ENCODE measurements at regions not wholly inside any gene's neighbourhood (a gene's known extent, or its start where the extent isn't known, plus 50 kb on each side); places are given as distances from the start of the nearest gene placed in this dataset.

DNA sequence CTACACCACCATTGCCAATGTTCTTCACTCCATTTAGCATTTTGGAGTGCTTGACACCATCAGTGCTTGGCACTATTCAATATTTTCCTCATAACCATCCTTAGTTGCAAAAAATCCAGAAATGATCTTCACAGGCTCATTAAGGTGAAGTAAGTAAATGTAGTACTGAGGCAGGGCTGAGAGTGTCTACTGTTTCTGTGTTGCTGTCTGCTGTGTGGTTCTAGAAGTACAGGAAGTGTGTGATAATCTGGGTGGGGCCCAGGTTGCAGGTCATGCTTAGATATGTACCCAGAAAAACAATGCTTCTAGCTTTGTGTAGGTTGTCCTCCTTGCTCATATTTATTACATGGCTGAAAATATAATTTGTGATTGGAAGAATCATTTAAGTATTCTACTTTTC, 411.8 kb upstream of the CCDC179 start:
- TF ChIP-seq, protein P1, sequence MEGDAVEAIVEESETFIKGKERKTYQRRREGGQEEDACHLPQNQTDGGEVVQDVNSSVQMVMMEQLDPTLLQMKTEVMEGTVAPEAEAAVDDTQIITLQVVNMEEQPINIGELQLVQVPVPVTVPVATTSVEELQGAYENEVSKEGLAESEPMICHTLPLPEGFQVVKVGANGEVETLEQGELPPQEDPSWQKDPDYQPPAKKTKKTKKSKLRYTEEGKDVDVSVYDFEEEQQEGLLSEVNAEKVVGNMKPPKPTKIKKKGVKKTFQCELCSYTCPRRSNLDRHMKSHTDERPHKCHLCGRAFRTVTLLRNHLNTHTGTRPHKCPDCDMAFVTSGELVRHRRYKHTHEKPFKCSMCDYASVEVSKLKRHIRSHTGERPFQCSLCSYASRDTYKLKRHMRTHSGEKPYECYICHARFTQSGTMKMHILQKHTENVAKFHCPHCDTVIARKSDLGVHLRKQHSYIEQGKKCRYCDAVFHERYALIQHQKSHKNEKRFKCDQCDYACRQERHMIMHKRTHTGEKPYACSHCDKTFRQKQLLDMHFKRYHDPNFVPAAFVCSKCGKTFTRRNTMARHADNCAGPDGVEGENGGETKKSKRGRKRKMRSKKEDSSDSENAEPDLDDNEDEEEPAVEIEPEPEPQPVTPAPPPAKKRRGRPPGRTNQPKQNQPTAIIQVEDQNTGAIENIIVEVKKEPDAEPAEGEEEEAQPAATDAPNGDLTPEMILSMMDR (IDR thresholded peaks at IDR 0.05; ENCODE audit: low read length), result no peak
- TF ChIP-seq EZH2phosphoT487 (IDR thresholded peaks at IDR 0.05; ENCODE audit: low read length), result no peak

All from MM.1S (cell line).